OCI-LY1 (cell line): ENCODE measurements at regions not wholly inside any gene's neighbourhood (a gene's known extent, or its start where the extent isn't known, plus 50 kb on each side); places are given as distances from the start of the nearest gene placed in this dataset.

Experiments used
- CTCF ChIP-seq: fragments of 200-600 bp; sonication (generic), shearing (Covaris generic); IDR thresholded peaks from 2 replicates; pipeline ENCODE4 v1.5.1; 2017; ENCODE audit warnings: mild to moderate bottlenecking, antibody characterized with exemption, low read length, moderate library complexity, mixed read lengths
- EZH2 ChIP-seq: fragments of 200-600 bp; sonication (generic), shearing (Covaris generic); IDR thresholded peaks from 2 replicates; pipeline ENCODE4 v1.8.0; 2017; ENCODE audit warnings: borderline replicate concordance, mixed run types, mild to moderate bottlenecking, antibody characterized with exemption, low read length, moderate library complexity, mixed read lengths

- TF ChIP-seq CTCF (no peak), EZH2 (no peak)
Measured at GRCh38 chr6:120671519-120671918, 662.8 kb downstream of the TBC1D32 start.
